Neural progenitor cell (in vitro differentiated cells): ENCODE measurements at regions not wholly inside any gene's neighbourhood (a gene's known extent, or its start where the extent isn't known, plus 50 kb on each side); places are given as distances from the start of the nearest gene placed in this dataset.

Experiments
- CTCF ChIP-seq: fragments of 200-600 bp; sonication (generic); IDR thresholded peaks from 2 replicates; pipeline ENCODE4 v1.5.1; 2017; ENCODE audit warnings: antibody characterized with exemption, mild to moderate bottlenecking
- EZH2 ChIP-seq: fragments of 200-600 bp; sonication (generic); IDR thresholded peaks from 2 replicates; pipeline ENCODE4 v1.6.1; 2017; ENCODE audit warnings: antibody characterized with exemption, mild to moderate bottlenecking, moderate library complexity
- EZH2phosphoT487 ChIP-seq: fragments of 200-600 bp; sonication (generic); IDR thresholded peaks from 2 replicates; pipeline ENCODE4 v1.6.1; 2017; ENCODE audit warnings: antibody characterized with exemption

GRCh38 chrX:69015156-69015555, 150.1 kb downstream of the PJA1 start:
- no peak for TF ChIP-seq CTCF
- no peak for TF ChIP-seq EZH2
- TF ChIP-seq EZH2phosphoT487: no peak
